NCI-H1417 (cell line): ENCODE measurements at regions not wholly inside any gene's neighbourhood (a gene's known extent, or its start where the extent isn't known, plus 50 kb on each side); places are given as distances from the start of the nearest gene placed in this dataset.
"Not testable (repeated sequence)": the region's sequence is repeated elsewhere in the genome, so short reads cannot be mapped to it uniquely, and the experiment has no call there.

Experiments
- DNase-seq, 3 experiments: peaks; one replicate each; lab custom pipeline; 2025; lab: John Stamatoyannopoulos, UW

DNA sequence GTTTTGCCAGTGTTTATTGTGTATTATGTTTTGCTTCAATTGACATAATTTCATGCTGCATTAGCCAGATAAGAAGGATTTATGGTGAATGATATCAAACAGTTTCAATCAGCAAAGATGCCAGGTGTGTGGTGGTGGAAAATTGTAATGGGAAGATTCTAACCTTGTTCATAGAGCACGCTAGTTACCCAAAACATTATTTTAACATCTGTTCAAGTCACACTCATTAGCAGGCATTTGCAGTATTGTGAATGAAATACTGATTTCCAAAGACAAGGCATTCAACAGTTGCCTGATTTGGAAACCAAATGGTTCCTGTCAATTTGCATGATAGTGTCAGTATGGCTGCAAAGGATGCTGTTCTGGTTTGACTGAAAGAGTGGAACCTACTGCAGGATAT, 129.7 kb downstream of the EPC1 start:
- DNase-seq, result no peak

DNA sequence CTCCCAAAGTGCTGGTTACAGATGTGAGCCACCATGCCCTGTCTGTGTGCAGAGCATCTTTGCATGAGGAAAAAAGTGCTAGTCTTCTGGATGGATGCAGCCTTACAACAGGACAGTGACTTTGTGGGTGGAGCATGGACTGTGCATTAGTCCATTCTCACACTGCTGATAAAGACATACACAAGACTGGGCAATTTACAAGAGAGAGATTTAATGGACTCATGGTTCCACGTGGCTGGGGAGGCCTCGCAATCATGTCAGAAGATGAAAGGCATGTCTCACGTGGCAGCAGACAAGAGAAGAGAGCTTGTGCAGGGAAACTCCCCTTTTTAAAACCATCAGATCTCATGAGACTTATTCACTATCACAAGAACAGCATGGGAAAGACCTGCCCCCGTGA, 133.1 kb downstream of the EPC1 start:
- DNase-seq, result not testable (repeated sequence)

DNA sequence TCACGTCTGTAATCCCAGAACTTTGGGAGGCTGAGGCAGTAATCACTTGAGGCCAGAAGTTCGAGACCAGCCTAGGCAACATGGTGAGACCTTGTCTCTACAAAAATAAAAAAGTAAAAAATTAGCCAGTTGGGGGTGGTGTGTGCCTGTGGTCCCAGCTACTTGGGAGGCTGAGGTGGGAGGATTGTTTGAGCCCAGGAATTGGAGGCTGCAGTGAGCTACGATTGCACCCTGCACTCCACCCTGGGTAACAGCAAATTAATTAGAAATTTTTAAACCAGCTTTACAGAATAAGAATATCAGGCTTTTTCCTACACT, 136.0 kb downstream of the EPC1 start:
- no peak for DNase-seq

DNA sequence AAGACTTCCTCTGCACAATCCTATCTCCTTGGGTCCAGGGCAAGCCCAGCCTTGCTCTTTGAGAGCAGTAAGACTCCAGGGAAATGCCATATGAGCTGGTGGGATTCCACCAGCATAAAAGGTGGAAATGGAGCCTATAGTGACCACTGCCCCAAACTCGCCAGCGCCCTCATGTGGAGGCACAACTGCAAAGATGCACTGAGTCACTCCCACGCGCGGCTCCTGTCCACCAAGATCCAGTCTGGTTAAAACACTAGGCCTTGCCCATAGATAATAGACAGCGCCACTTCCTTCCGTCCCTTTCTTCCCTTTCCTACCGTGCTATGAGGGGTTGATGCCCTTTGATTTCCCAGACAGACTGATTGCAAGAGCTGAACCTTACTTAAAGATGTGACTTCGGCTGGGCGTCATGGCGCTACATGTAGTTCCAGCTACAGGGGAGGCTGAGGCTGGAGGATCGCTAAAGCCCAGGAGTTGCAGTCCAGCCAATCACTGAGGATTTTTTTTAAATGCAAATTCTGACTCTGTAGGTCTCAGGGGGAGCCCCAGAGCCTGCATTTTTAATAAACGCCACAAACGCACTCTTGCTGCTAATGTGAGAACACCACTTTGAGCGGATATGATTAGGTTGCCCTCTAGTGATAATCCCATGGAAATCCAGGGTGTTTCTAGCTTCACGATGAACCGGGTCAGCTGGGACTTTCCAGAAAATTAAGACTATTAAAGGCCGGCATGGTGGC, 136.5 kb downstream of the EPC1 start:
- peak in 2 of 3 experiments; percentile 1 to 41 for DNase-seq

DNA sequence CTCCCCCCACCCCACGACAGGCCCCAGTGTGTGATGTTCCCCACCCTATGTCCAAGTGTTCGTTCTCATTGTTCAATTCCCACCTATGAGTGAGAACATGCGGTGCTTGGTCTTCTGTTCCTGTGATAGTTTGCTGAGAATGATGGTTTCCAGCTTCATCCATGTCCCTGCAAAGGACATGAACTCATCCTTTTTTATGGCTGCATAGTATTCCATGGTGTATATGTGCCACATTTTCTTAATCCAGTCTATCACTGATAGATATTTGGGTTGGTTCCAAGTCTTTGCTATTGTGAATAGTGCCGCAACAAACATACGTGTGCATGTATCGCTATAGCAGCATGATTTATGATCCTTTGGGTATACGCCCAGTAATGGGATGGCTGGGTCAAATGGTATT, 139.0 kb downstream of the EPC1 start:
- DNase-seq, result not testable (repeated sequence)

DNA sequence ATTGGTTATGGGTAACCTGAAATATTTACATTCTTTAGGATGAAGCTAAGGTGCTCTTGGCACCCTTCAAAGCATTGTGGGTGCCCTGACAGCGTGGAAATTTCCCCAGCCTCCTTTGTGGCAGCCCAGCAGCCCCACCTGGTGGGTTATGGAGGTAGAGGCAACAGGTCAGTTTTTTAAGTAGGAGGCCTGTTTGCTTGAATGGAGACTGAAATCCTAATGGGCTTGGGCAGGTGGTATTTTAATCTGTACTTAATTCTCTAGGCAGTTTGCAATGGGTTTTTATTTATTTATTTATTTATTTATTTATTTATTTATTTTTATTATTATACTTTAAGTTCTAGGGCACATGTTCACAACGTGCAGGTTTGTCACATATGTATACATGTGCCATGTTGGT, 139.4 kb downstream of the EPC1 start:
- DNase-seq, result peak; percentile 0 to 54 (median 7)

DNA sequence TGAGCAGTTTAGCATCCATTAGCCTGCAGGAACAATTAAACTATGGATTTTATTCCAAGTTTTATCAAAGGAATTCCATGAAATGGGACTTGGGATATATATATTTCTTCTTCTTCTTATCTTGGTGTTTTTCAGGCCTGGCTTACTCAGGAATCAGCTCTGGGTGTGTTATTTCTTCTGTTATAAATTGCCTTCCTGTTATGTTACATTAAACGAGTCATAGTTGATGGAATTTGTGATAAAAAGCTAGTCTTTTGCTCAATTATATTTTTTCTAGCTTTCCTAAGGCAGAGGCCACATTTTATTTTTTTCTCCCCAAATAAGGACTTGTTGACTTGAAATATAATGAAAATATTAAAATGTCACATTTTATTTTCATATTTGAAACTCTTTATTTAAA, 141.3 kb downstream of the EPC1 start:
- DNase-seq, result no peak

DNA sequence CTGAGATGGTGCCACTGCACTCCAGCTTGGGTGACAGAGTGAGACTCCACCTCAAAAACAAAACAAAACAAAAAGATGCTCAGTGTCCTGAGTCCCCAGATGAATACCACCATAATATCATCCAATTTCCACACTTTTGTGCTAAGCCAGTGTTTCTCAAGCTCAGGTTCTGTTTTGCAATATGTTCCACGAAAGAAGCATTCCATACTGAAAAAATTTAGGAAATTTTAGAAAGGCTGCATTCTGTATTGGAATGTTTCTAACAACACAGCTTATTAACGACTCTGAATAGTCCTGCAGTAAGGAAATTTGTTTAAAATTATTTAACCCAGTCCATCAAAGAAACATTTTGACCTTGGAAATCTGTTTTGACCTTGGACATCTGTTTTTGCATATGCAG, 142.4 kb downstream of the EPC1 start:
- no peak for DNase-seq

DNA sequence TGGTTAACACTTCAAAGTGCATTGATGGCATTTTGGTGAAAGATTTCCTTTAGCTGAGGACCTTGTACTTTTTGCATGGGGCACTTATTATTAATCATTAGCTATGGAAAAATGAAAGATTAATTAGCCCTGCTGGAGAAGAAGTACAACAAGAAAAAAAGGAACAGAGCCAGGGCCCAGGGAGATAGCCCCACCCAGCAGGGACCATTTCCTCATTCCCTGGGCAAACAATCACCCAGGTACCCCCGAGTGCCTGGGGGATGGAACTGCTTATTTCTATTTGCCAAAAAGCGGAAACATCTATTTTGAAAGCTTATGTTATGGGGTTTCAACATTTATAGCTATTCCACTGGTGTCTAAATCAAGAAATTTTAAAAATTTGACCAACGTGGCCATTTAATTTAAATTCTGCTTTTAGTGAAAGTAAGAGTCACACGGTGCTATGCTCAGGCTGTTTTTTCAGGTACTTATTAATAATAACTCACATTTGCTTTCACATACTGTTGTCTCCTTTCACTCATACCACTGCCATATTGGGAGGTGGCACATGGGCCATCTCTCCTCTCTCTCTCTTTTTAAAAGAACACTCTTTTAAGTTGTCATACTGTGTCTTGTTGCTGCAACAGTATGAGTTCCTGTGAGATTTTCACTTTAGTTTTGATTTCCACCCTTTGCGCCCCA, 143.6 kb upstream of the KIF5B start:
- DNase-seq, result no peak

DNA sequence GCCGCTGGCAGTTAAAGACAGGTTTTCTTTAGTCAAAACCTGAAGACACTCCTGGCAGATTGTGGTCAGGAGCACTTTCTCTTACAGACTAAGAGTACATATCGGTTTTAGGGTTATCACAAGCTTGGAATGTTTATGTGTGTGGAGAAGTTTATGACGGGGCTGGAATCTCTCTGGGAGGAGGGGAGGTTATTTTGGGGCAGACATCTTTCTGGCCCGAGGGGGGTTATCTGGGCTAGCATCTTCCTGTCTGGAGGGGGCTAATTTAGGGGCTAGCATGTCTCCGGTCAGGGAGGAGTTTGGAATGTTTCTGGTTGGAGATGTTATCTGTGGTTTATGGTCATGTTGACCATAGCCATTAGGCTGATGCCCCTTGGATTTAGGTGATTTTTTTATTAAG, 141.2 kb upstream of the KIF5B start:
- no peak for DNase-seq

DNA sequence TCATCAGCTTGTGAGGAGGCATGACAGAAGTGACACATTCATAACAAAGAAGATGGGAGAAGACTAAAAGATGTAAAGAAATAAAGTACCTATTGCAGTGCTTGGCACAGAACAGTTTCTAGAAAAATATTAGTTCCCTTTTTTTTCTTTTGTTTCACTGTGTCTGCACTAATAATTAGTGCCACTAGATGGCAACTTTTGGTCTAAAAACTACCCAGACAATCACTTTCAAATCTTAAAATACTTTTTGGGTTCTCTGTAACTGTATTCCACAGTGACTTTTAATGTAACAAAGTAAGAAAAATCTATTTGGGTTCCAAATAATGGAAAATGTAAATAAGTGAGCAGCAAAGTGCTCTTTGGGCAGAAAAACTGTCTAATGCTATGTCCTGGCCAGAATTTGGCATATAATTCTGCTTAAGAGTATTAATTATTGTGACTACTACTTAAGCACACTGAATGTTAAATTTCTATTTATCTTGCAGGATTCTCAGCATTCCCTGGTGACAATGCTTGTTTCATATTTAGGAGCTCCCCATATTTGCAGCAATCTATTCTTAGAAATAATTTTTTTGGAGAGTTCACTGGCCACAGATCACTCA, 134.8 kb upstream of the KIF5B start:
- DNase-seq, result peak in 2 of 3 experiments; percentile 11 to 41

DNA sequence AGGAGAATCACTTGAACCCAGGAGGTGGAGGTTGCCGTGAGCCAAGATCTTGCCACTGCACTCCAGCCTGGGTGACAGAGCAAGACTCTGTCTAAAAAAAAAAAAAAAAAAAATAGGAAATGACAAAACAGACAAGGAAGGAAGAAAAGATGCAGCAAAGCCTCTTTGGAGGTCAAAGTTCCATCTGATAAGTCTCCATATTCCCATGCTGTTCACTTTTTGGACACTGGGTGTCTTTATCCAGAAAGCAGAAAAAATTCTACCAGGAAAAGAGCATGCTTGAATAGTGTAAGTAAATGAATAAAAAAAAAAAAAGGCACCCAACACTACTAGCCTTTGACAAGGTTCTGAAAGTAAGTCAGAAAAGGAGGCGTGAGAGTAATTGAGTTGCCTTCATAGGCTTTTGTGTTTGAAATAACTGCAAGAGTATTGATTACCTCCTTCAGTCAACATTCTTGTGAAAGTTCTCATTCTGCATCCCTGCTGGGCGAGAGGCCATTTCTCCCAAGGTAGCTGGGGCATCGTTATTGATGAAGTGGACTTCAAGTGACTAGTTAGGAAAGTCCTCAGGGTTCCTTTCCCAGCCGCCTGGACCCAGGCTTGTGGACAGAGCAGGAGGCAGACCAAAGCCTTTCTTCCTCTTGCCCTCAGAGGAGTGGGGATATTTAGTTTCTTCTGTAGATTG, 133.3 kb upstream of the KIF5B start:
- DNase-seq, result peak in 1 of 3 experiments; percentile 0

DNA sequence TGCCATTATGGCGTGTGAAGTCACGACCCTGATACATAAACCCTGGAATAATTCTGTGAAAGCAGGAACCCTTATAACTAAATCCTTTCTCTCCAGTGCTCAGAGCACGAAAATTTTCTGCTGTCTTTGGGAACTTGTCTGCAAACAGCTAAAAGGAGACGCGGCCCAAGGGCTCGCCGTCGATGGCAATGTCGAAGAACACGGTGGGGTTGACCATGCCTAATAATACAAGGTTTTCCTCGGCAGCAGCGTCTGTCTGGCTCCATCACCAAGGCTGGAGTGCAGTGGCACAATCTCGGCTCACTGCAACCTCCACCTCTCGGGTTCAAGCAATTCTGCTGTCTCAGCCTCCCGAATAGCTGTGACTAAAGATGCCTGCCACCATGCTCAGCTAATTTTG, 132.4 kb upstream of the KIF5B start:
- not testable (repeated sequence) for DNase-seq

DNA sequence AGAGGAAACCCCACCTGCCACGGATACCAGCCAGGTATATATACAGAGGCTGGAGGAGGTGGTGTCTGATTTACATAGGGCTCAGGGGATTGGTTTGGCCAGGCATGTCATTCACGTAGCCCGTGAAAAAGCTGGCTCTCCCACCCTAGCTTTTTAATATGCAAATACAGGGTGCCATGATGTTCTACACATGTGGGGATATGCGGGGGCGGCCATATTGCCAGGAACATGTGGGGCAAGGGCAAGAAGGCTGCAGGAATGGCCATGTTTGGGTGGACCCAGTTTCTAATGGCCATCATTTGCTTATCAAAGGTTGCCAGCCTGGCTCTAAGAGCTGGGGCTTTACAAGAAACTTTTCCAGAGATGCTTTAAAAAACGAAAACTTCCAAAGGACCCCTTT, 131.5 kb upstream of the KIF5B start:
- DNase-seq, result no peak

DNA sequence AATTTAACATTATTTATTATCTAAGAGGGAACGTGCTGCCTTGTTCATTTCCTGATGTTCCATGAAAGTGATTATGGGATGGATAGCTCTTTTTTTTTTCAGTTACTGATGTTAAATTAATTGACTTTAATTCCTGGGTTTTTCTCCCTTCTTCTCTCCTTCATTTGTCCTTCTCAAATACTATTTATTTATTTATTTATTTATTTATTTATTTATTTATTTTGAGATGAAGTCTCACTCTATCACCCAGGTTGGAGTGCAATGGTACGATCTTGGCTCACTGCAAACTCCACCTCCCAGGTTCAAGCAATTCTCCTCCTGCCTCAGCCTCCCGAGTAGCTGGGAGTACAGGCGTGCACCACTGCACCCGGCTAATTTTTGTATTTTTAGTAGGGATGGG, 127.4 kb upstream of the KIF5B start:
- not testable (repeated sequence) for DNase-seq

DNA sequence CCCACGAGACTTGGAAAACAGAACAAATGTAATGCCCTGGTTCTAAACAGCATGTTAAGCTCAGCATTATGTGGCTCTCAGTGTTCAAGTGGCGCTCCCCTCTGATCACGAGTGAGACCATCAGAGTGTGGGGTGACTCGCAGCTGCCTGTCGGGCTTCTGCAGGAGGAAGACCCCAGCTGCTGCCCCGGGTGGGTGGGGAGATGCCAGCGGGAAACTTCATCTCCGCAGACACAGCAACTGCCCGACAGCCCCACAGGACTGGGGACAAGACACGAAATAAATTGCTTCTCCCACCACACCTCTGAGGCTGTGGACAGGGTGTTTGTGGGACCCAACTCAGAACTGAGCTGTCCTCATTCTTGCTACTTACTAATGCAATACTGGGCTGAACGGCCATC, 126.3 kb upstream of the KIF5B start:
- no peak for DNase-seq

DNA sequence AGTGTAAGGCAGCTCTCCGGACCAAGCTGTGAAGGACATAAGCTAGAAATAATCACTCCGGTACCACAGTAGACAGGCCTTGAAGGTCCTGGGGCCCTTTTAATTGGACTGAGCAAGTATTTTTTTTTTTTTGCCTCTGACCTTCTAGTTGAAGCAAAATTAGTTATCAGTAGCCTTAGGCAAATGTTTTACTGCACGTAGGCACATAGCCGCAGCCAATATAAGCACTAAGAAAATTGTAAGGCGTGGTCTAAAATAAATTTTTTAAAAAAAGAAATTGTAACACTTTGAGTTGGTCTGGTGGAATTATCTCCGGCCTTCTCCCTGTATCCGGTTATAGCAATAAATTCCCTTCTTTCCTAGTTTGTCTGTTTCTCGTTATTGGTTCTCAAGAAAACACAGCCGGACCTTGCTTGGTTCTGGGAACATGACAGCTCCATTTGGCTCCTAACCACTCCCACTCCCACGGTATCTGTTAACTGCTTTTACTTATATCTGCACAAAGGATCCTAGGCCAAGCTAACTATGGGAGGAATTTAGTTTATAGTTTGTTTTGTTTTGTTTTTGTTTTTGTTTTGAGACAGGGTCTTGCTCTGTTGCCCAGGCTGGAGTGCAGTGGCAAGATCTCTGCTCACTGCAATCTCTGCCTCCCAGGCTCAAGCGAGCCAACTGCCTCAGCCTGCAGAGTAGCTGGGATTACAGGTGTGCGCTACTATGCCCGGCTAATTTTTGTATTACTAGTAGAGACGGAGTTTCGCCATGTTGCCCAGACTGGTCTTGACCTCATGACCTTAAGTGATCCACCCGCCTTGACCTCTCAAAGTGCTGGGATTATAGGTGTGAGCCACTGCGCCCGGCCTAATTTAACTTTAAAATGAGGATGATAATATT, 124.4 kb upstream of the KIF5B start:
- DNase-seq, result no peak

DNA sequence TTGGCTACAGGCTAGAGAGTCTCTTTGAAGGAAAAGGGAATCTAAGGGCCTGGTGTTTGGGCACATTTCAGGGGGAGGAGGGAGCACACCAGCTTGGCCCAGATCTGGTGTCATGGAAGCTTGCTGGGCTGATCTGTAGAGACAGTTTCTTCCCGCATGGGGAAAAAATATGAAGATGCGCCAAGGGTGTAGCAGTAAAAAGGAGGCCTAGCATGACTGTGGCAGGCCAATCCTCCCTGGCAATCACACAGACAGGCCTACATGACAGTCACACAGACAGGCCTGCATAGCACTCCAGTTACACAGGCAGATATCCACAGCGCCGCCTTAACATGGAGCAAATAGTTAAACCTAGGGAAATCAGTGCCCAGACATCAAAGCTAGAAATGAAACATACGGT, 123.6 kb upstream of the KIF5B start:
- no peak for DNase-seq

DNA sequence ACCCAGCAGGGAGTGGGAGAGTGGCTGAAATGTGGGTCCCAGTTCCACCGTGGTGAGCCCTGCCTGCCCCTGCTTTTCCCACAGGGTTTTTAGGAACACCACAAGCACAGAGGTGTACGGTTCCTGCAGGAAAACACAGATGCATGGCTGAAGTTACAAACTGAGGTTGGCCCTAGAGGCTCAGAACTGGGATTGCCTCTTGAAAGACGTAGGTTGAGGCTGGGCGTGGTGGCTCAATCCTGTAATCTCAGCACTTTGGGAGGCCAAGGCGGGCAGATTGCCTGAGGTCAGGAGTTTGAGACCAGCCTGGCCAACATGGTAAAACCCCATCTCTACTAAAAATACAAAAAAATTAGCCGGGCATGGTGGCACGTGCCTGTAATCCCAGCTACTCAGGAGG, 121.4 kb upstream of the KIF5B start:
- not testable (repeated sequence) for DNase-seq

DNA sequence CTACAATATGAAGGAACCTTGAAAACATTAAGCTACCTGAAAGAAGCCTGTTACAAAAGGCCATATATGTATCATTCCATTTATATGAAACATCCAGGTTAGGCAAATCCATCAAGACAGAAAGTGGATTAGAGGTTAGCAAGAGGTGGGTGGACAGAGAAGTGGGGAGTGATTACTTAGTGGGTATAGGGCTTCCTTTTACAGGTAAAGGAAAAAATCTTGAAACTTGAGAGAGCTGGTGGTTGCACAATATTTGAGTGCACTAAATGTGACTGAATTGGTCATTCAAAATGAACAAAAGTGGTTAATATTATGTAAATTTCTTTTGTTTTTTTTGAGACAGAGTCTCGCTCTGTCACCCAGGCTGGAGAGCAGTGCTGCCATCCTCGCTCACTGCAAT, 119.4 kb upstream of the KIF5B start:
- no peak for DNase-seq

DNA sequence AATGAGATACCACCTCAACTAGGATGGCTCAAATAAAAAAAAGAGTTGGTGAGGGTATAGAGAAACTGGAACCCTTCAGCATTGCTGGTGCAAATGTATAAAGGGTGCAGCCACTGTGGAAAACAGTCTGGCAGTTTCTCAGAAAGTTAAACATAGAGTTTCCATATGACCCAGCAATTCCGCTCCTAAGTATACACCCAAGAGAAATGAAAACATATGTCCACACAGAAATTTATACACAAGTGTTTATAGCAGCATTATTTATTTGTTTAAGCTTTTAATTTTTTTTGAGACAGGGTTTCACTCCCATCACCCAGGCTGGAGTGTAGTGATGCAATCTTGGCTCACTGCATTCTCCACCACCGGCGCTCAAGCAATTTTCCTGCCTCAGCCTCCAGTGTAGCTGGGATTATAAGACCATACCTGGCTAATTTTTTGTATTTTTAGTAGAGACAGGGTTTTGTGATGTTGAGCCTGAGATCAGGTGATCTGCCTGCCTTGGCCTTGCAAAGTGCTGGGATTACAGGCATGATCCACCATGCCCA, 118.2 kb upstream of the KIF5B start:
- no peak for DNase-seq

DNA sequence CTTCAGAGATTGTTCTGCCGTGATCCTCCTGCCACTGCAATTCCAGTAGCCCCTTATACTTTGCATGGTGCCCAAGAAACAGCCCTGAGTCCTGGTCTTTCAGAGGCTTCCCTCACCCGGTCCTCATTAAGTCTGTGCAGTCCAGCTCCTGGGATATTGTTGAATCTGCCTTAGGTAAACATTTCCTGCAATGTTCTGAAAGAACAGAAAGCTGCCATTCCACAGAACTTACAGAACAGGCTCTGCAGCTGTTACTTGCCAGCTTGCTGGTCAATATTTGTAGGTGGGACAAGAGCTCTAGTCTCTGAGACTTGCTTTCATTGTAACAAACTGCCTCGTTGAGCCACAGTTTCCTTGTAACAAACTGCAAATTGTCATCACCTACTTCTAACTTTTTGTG, 115.0 kb upstream of the KIF5B start:
- DNase-seq, result peak in 2 of 3 experiments; percentile 30 to 62
